ENCODE measurements at regions not wholly inside any gene's neighbourhood (a gene's known extent, or its start where the extent isn't known, plus 50 kb on each side); places are given as distances from the start of the nearest gene placed in this dataset.

GRCh38 chr6:135779213-135779612, 72.3 kb upstream of the PDE7B start:
- TF ChIP-seq BHLHE40 (IDR thresholded peaks at IDR 0.05; ENCODE audit: borderline replicate concordance) (no peak), CTBP1 (IDR thresholded peaks at IDR 0.05; ENCODE audit: borderline replicate concordance) (no peak), ZNF384 (IDR thresholded peaks at IDR 0.05) (no peak), SP1 (IDR thresholded peaks at IDR 0.05) (no peak), FOXA1 (IDR thresholded peaks at IDR 0.05) (no peak), ARNT (IDR thresholded peaks at IDR 0.05) (no peak), ELF4 (IDR thresholded peaks at IDR 0.05) (no peak), TARDBP (IDR thresholded peaks at IDR 0.05) (no peak), PKNOX1 (IDR thresholded peaks at IDR 0.05) (no peak), LEF1 (IDR thresholded peaks at IDR 0.05; ENCODE audit: borderline replicate concordance) (no peak), FOXK2 (IDR thresholded peaks at IDR 0.05) (no peak), NFRKB (IDR thresholded peaks at IDR 0.05) (no peak), FOXM1 (IDR thresholded peaks at IDR 0.05; ENCODE audit: borderline replicate concordance) (no peak), SUZ12 (IDR thresholded peaks at IDR 0.05) (no peak)

All from HEK293T (cell line).